Calu3 (cell line): ENCODE measurements at regions not wholly inside any gene's neighbourhood (a gene's known extent, or its start where the extent isn't known, plus 50 kb on each side); places are given as distances from the start of the nearest gene placed in this dataset.

ENCODE experiments used
- BruUV-seq: library from RNA; stranded (reverse); fragments of 400-500 nt; replicated peaks from 2 replicates; lab custom pipeline; 2021; lab: Mats Ljungman, UMichigan
- CTCF ChIA-PET: fragments of 300-600 bp; sonication (Branson Sonifier 250); formaldehyde crosslinking; loops from one replicate; lab custom pipeline; 2022; ENCODE audit warnings: antibody characterized with exemption; lab: Charles Lee
- DNase-seq: peaks from one replicate; pipeline ENCODE4 v3.0.0; 2022
- H3K27ac Mint-ChIP-seq: one replicate; pipeline ENCODE4 v1.8.0; 2022; ENCODE audit warnings: mixed read lengths; ENCODE audit not compliant: unreplicated experiment
- H3K27me3 Mint-ChIP-seq: one replicate; pipeline ENCODE4 v1.8.0; 2022; ENCODE audit warnings: mixed read lengths; ENCODE audit not compliant: unreplicated experiment
- H3K36me3 Mint-ChIP-seq: one replicate; pipeline ENCODE4 v1.8.0; 2022; ENCODE audit warnings: mild to moderate bottlenecking, moderate library complexity, mixed read lengths; ENCODE audit not compliant: insufficient read depth, unreplicated experiment
- H3K4me1 Mint-ChIP-seq: one replicate; pipeline ENCODE4 v1.8.0; 2022; ENCODE audit warnings: mild to moderate bottlenecking, low read depth, mixed read lengths; ENCODE audit not compliant: unreplicated experiment
- H3K4me3 Mint-ChIP-seq: one replicate; pipeline ENCODE4 v1.8.0; 2022; ENCODE audit warnings: mild to moderate bottlenecking, low read depth, moderate library complexity, mixed read lengths; ENCODE audit not compliant: unreplicated experiment
- H3K9me3 Mint-ChIP-seq: one replicate; pipeline ENCODE4 v1.8.0; 2022; ENCODE audit warnings: low read depth, mixed read lengths; ENCODE audit not compliant: unreplicated experiment
- intact Hi-C: fragments of 100-400 bp; cut with micrococcal nuclease; formaldehyde crosslinking; loops from one replicate; pipeline ENCODE4 v1.10.0; 2022; ENCODE audit not compliant: unreplicated experiment
- TF ChIP-seq, protein P1 (sequence below): fragments of 200-600 bp; IDR thresholded peaks from one replicate; pipeline ENCODE4 v1.8.0; 2022; ENCODE audit warnings: antibody characterized with exemption; ENCODE audit not compliant: unreplicated experiment

DNA sequence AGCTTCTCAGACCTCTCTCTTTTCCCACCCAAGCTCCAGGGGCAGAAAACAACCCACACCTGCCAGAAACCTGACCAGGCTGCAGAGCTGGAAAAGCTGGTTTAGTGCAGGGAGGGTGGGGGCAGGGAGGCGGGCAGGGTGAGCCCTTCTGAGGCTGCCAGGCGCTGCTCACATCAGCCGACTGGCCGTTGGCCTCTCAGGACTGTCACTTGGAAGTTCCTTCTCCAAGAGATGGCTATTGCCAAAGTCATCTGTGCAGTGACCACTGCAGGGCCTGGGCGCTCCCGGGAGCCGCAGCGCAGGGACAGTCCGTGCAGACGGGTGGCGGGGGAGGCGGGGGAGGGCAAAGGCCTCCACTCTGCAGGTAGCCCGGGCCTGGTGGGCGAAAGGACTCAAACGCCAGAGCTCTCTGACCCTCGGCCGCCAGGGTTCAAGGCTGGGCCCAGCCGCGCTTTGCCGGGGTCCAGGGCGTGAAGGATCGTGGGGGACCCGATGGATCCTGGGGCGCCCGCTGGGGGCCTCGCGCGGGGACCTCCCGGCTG is 205.0 kb upstream of the IER5L start:
- peaks cover 8% of the 10 kb centered on the region for H3K36me3 Mint-ChIP-seq
- H3K27me3 Mint-ChIP-seq: no peaks in the 10 kb centered on the region
- peak; percentile 68 for DNase-seq
- H3K9me3 Mint-ChIP-seq: no peaks in the 10 kb centered on the region
- H3K27ac Mint-ChIP-seq: peak overlapping the region; percentile 77
- BruUV-seq: no TSS peak
- intact Hi-C loops: loop anchor here (10.0 kb wide), 1 partner anchor 232 kb away; no protein-coding TSS in a partner anchor
- H3K4me1 Mint-ChIP-seq: peaks cover 9% of the 10 kb centered on the region
- CTCF ChIA-PET: interaction anchor here (0.6 to 0.8 kb wide), 4 partner anchors 14 to 219 kb away, joined by 3 to 4 read pairs (median 4); no protein-coding TSS in a partner anchor
- TF ChIP-seq, protein P1, sequence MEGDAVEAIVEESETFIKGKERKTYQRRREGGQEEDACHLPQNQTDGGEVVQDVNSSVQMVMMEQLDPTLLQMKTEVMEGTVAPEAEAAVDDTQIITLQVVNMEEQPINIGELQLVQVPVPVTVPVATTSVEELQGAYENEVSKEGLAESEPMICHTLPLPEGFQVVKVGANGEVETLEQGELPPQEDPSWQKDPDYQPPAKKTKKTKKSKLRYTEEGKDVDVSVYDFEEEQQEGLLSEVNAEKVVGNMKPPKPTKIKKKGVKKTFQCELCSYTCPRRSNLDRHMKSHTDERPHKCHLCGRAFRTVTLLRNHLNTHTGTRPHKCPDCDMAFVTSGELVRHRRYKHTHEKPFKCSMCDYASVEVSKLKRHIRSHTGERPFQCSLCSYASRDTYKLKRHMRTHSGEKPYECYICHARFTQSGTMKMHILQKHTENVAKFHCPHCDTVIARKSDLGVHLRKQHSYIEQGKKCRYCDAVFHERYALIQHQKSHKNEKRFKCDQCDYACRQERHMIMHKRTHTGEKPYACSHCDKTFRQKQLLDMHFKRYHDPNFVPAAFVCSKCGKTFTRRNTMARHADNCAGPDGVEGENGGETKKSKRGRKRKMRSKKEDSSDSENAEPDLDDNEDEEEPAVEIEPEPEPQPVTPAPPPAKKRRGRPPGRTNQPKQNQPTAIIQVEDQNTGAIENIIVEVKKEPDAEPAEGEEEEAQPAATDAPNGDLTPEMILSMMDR: no peak
- H3K4me3 Mint-ChIP-seq: peak overlapping the region; percentile 66

DNA sequence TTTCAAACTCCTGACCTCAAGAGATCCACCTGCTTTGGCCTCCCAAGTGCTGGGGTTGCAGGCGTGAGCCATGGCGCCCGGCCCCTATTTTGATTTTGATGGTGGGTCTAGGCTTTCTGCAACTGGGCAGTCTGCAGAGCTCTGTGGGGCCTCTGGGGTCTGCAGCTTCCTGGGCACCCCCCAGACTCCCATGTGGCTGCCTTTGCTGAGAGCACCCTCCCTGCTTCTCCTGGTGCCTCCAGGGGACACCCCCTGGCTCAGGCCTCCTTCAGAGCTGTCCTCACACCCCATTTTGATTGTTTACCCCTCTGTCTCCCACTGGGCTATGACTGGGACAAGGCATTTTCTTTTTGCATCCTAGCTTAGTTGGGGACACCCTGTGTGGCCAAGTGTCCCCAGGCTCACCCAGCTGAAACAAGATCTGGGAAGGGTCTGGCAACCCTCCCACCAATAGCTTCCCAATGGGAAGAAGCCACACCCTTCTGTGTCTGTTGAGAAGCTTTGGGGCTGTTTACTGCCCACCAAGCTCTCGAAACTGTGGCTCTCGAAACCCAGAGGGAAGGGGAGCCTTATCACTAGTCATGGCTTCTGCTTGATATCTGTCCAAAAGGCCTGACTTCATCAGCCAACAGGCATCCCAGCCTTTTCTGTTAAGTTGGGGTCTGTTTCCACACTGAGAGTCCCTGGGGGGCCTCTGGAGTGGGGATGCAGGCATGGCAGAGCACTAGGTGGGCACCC is 204.4 kb upstream of the IER5L start:
- Mint-ChIP-seq H3K27ac (peak overlapping the region; percentile 77), H3K4me3 (peak overlapping the region; percentile 66), H3K27me3 (no peaks in the 10 kb centered on the region), H3K9me3 (no peaks in the 10 kb centered on the region), H3K4me1 (peaks cover 9% of the 10 kb centered on the region), H3K36me3 (peaks cover 8% of the 10 kb centered on the region)
- TF ChIP-seq, protein P1: no peak
- CTCF ChIA-PET: interaction anchor here (0.6 to 0.8 kb wide), 5 partner anchors 14 to 222 kb away, joined by 3 to 4 read pairs (median 4); no protein-coding TSS in a partner anchor
- TSS peak; percentile 49 for BruUV-seq
- DNase-seq: no peak
- intact Hi-C loops: loop anchor here (10.0 kb wide), 1 partner anchor 232 kb away; no protein-coding TSS in a partner anchor

DNA sequence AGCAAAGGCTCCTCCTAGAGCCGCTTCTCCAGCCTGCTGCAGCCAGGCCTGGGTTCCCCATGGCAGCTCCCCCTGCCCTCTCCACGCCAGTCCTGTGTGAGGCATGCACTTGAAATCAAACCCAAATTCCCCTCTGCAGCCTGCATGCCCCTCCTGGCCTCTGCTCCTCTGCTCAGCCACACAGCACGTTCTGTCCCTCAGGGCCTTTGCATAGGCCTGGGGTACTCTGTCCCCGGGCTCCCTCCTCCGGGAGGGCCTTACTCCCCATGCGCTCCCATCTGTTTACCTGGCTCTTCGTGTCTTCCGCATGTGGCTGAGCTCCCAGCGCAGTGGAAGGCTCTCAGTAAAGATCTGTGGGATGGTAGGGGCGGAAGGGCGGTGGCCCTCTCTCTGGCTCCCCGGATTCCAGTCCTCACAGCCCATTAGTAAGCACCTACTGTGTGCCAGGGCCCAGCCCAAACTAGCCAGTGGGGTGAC is 203.5 kb upstream of the IER5L start:
- TF ChIP-seq, protein P1: no peak
- DNase-seq: no peak
- no peaks in the 10 kb centered on the region for H3K9me3 Mint-ChIP-seq
- no peak overlapping the region for H3K27ac Mint-ChIP-seq
- CTCF ChIA-PET: no interaction called here
- peaks cover 8% of the 10 kb centered on the region for H3K36me3 Mint-ChIP-seq
- intact Hi-C loops: loop anchor here (10.0 kb wide), 1 partner anchor 233 kb away; no protein-coding TSS in a partner anchor
- no TSS peak for BruUV-seq
- H3K4me1 Mint-ChIP-seq: peaks cover 9% of the 10 kb centered on the region
- no peaks in the 10 kb centered on the region for H3K27me3 Mint-ChIP-seq
- H3K4me3 Mint-ChIP-seq: no peak overlapping the region

DNA sequence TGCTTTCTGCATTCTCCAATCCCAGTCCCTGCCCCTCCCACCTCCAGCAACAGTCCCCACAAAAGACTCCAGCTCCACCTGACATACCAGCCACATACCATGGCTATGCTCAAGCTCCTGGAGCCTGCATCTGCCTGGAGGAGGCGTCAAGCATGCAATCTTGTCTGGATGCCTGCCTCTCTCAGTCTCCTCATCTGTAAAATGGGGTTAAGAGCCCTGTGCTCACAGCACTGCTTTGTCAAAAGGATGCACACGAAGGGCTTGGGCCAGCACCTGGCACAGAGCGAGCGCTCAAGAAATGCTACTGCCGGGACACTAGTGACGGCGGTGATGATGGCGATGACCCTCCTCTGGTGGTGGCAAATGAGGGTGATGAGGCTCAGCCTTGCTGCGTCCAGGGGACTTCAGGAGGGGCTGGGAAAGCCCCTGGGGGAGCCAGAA is 202.9 kb upstream of the IER5L start:
- DNase-seq: no peak
- Mint-ChIP-seq H3K9me3 (no peaks in the 10 kb centered on the region), H3K4me3 (no peak overlapping the region), H3K4me1 (peaks cover 9% of the 10 kb centered on the region), H3K27ac (no peak overlapping the region), H3K27me3 (no peaks in the 10 kb centered on the region), H3K36me3 (peaks cover 8% of the 10 kb centered on the region)
- CTCF ChIA-PET: no interaction called here
- intact Hi-C loops: loop anchor here (10.0 kb wide), 1 partner anchor 234 kb away; no protein-coding TSS in a partner anchor
- no TSS peak for BruUV-seq
- TF ChIP-seq, protein P1: no peak
